GM06990 (cell line): ENCODE measurements at regions not wholly inside any gene's neighbourhood (a gene's known extent, or its start where the extent isn't known, plus 50 kb on each side); places are given as distances from the start of the nearest gene placed in this dataset.

Experiments used
- DNase-seq: peaks from one replicate; pipeline ENCODE4 v3.0.0-alpha.2; 2011; ENCODE audit not compliant: insufficient read length; ENCODE audit errors: extremely low read depth
- H3K27me3 ChIP-seq: replicated peaks from 2 replicates; pipeline ENCODE4 v1.6.0; 2011; ENCODE audit warnings: low read length; ENCODE audit not compliant: control insufficient read depth, insufficient read depth
- H3K36me3 ChIP-seq: 2 replicates; pipeline ENCODE4 v1.5.1; 2011; ENCODE audit warnings: low read length; ENCODE audit not compliant: control insufficient read depth, insufficient read depth
- H3K4me3 ChIP-seq: replicated peaks from 2 replicates; pipeline ENCODE4 v1.5.1; 2011; ENCODE audit warnings: low read depth, mild to moderate bottlenecking, control low read depth, low read length
- CTCF ChIP-seq: IDR thresholded peaks from 2 replicates; pipeline ENCODE4 v1.5.1; 2011; ENCODE audit warnings: low read length, control low read depth, mild to moderate bottlenecking, inconsistent platforms; ENCODE audit not compliant: insufficient read depth, poor library complexity, severe bottlenecking

DNA sequence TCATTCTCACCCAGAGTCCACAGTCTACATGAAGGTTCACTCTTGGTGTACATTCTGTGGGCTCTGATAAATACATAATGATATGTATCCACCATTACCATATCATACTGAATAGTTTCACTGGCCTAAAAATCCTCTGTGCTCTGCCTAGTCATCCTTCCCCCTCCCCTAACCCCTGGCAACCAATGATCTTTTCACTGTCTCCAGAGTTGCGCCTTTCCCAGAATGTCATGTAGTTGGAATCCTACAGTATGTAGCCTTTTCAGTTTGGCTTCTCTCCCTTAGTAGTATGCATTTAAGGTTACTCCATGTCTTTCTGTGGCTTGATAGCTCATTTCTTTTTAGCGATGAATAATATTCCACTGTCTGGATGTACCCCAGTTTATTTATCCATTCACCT lies 101.3 kb downstream of the NOG start:
- TF ChIP-seq CTCF = no peak
- no peak for DNase-seq

GRCh38 chr17:56697190-56697589 lies 103.7 kb downstream of the NOG start:
- DNase-seq = no peak
- no peak for TF ChIP-seq CTCF
- H3K4me3 ChIP-seq = no peak overlapping the region
- H3K36me3 ChIP-seq = no peaks in the 10 kb centered on the region
- H3K27me3 ChIP-seq = no peaks in the 10 kb centered on the region; the same call in 1 of the 2 replicates

More for the DNA sequence above, 101.3 kb downstream of the NOG start:
- H3K36me3 ChIP-seq = no peaks in the 10 kb centered on the region
- no peak overlapping the region for H3K4me3 ChIP-seq
- no peaks in the 10 kb centered on the region; the same call in 1 of the 2 replicates for H3K27me3 ChIP-seq

GRCh38 chr17:56699186-56699894 lies 105.8 kb downstream of the NOG start:
- no peak for DNase-seq
- no peak for TF ChIP-seq CTCF
- no peaks in the 10 kb centered on the region; the same call in 1 of the 2 replicates for H3K27me3 ChIP-seq
- H3K4me3 ChIP-seq = no peak overlapping the region
- H3K36me3 ChIP-seq = no peaks in the 10 kb centered on the region

GRCh38 chr17:56700919-56701420 lies 107.5 kb downstream of the NOG start:
- Histone ChIP-seq H3K4me3 (no peak overlapping the region), H3K36me3 (no peaks in the 10 kb centered on the region), H3K27me3 (no peaks in the 10 kb centered on the region; the same call in 1 of the 2 replicates)
- no peak for DNase-seq
- no peak for TF ChIP-seq CTCF

DNA sequence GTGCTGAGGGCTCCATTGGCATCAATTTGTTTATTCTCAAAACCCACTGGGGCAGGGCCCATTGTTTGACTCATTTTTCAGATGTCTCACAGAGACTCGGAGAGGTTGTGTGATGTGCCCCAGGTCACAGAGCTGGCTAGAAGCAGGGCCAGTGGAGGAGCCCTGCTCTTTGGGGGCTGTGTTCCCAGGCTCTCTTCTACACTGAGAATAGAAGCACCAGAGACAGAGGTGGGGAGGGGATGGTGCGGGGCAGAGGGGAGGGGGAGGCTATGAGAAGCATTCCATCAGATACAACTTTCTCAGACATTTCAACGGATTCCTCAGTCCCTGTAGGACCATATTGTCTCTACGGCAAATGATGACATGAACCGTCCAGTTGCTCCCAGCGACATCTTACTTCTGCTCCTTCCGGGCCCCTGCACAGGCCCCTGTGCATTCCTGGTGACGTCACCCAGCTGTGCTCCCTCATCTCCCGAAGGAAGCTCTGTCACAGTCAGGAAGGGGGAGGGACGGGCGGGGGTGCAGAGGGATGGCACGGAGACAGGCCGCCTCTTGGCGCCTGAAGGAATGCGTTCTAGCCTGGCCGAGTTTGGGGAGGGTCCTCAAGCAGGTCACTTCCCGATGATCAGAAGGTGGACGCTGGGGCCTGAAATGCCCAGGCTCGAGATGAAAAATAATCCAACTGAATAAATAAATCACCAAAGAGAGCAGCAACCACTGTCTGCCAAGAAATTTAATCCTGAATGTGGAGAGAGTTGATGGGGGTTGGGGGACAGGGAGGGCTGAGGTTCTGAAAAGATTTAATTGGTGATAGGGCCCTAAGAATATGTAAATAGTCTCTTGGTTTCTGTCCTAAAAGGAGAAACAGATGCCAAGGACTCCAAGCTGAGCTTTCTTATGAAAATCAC lies 114.1 kb downstream of the NOG start:
- DNase-seq = no peak
- Histone ChIP-seq H3K36me3 (no peaks in the 10 kb centered on the region), H3K4me3 (no peak overlapping the region), H3K27me3 (peaks cover 1% of the 10 kb centered on the region)
- no peak for TF ChIP-seq CTCF
